A549 (cell line): ENCODE measurements at regions not wholly inside any gene's neighbourhood (a gene's known extent, or its start where the extent isn't known, plus 50 kb on each side); places are given as distances from the start of the nearest gene placed in this dataset.

Source experiments
- CBX8 ChIP-seq: fragments of 200-600 bp; sonication (generic); IDR thresholded peaks from 2 replicates; pipeline ENCODE4 v1.6.1; 2016
- CEBPB ChIP-seq, 2 experiments: fragments of >200 bp in 1 of 2; sonication (Bioruptor Twin) in 1 of 2; formaldehyde crosslinking in 1 of 2; IDR thresholded peaks; 2 replicates each; pipeline ENCODE4 v1.6.1; 2012 to 2016
- EP300 ChIP-seq, 2 experiments: fragments of >200 bp; sonication (Bioruptor Twin); formaldehyde crosslinking; IDR thresholded peaks; 2 replicates in 1 of 2; 3 replicates in 1 of 2; pipeline ENCODE4 v1.6.1; 2016 to 2017
- ESRRA ChIP-seq: fragments of 150-350 bp; IDR thresholded peaks from 2 replicates; pipeline ENCODE4 v1.6.1; 2014; ENCODE audit warnings: mild to moderate bottlenecking, low read length, borderline replicate concordance
- POLR2A ChIP-seq: IDR thresholded peaks from 2 replicates; pipeline ENCODE4 v1.6.1; 2012; ENCODE audit warnings: mild to moderate bottlenecking, low read length
- RFX5 ChIP-seq: fragments of 450-650 bp; IDR thresholded peaks from 2 replicates; pipeline ENCODE4 v1.7.1; 2014; ENCODE audit warnings: antibody characterized with exemption, mild to moderate bottlenecking, moderate library complexity
- TF ChIP-seq, protein P1 (sequence below): fragments of >200 bp; sonication (Bioruptor Twin); formaldehyde crosslinking; IDR thresholded peaks from 3 replicates; pipeline ENCODE4 v1.5.1; 2016
- TF ChIP-seq, protein P2 (sequence below): IDR thresholded peaks from 2 replicates; pipeline ENCODE4 v1.6.1; 2012

DNA sequence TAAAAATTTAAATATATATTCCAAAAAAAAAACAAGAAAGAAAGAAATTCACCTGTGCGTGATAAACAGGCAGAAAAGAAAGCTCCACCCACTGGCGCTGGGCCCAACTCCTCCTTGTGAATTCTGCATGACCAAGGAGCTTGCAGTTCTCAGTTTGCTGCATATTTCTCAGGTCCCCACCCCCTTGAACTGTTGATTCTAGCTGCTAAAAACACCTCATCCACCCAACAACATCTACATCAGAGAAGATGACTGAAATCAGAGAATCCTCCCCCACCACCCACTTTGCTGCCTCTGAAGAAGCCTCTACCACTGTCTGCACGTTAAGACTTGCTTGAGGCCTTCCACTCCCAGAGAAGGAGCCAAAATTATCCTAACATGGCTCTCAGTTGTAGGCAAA, 104.8 kb downstream of the RGS2 start:
- TF ChIP-seq EP300 (IDR thresholded peaks at IDR 0.05) (no peak), RFX5 (no peak), CBX8 (no peak), ESRRA (no peak), CEBPB (IDR thresholded peaks at IDR 0.05) (no peak), POLR2A (no peak)
- TF ChIP-seq, protein P1, sequence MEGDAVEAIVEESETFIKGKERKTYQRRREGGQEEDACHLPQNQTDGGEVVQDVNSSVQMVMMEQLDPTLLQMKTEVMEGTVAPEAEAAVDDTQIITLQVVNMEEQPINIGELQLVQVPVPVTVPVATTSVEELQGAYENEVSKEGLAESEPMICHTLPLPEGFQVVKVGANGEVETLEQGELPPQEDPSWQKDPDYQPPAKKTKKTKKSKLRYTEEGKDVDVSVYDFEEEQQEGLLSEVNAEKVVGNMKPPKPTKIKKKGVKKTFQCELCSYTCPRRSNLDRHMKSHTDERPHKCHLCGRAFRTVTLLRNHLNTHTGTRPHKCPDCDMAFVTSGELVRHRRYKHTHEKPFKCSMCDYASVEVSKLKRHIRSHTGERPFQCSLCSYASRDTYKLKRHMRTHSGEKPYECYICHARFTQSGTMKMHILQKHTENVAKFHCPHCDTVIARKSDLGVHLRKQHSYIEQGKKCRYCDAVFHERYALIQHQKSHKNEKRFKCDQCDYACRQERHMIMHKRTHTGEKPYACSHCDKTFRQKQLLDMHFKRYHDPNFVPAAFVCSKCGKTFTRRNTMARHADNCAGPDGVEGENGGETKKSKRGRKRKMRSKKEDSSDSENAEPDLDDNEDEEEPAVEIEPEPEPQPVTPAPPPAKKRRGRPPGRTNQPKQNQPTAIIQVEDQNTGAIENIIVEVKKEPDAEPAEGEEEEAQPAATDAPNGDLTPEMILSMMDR, result no peak
- TF ChIP-seq, protein P2, sequence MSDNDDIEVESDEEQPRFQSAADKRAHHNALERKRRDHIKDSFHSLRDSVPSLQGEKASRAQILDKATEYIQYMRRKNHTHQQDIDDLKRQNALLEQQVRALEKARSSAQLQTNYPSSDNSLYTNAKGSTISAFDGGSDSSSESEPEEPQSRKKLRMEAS, result no peak
